Neural cell (in vitro differentiated cells): ENCODE measurements at regions not wholly inside any gene's neighbourhood (a gene's known extent, or its start where the extent isn't known, plus 50 kb on each side); places are given as distances from the start of the nearest gene placed in this dataset.

ENCODE experiments used
- H2AFZ ChIP-seq: fragments of 200-600, 300-800 bp; sonication (generic), shearing (Covaris generic); 2 replicates; pipeline ENCODE4 v1.6.0; 2014; ENCODE audit warnings: low read depth, mild to moderate bottlenecking, antibody characterized with exemption, low read length, moderate library complexity
- H3F3A ChIP-seq: fragments of 200-600 bp; shearing (Covaris generic); 2 replicates; pipeline ENCODE4 v1.6.1; 2016; ENCODE audit warnings: mild to moderate bottlenecking, moderate library complexity, mixed read lengths, antibody characterized with exemption, low read length; ENCODE audit not compliant: insufficient read depth, poor library complexity, severe bottlenecking
- H3K27ac ChIP-seq: fragments of 200-600, 300-800 bp; sonication (generic), shearing (Covaris generic); 2 replicates; pipeline ENCODE4 v1.5.1; 2014; ENCODE audit warnings: mild to moderate bottlenecking, low read length, moderate library complexity
- H3K27me3 ChIP-seq: fragments of 300-800, 200-600 bp; sonication (generic), shearing (Covaris generic); 2 replicates; pipeline ENCODE4 v1.6.0; 2014; ENCODE audit warnings: mild to moderate bottlenecking, low read depth, low read length, moderate library complexity; ENCODE audit not compliant: insufficient read depth
- H3K36me3 ChIP-seq: fragments of 300-800, 200-600 bp; sonication (generic), shearing (Covaris generic); 2 replicates; pipeline ENCODE4 v1.5.1; 2014; ENCODE audit warnings: mild to moderate bottlenecking, antibody characterized with exemption, low read length, moderate library complexity; ENCODE audit not compliant: insufficient read depth
- H3K4me2 ChIP-seq: fragments of 300-800, 200-600 bp; sonication (generic), shearing (Covaris generic); 2 replicates; pipeline ENCODE4 v1.6.0; 2014; ENCODE audit warnings: mild to moderate bottlenecking, low read length
- H3K4me3 ChIP-seq: fragments of 300-800, 200-600 bp; sonication (generic), shearing (Covaris generic); 2 replicates; pipeline ENCODE4 v1.5.1; 2014; ENCODE audit warnings: mild to moderate bottlenecking, low read length, moderate library complexity
- H3K79me2 ChIP-seq: fragments of 200-600 bp; shearing (Covaris generic); replicated peaks from 2 replicates; pipeline ENCODE4 v1.6.0; 2014; ENCODE audit warnings: mild to moderate bottlenecking, low read length, moderate library complexity; ENCODE audit not compliant: insufficient read depth
- H3K9ac ChIP-seq: fragments of 300-800, 200-600 bp; sonication (generic), shearing (Covaris generic); 2 replicates; pipeline ENCODE4 v1.6.1; 2016; ENCODE audit warnings: mild to moderate bottlenecking, low read length, mixed read lengths
- H3K9me2 ChIP-seq: fragments of 200-600 bp; shearing (Covaris generic); 2 replicates; pipeline ENCODE4 v1.6.1; 2016; ENCODE audit warnings: mild to moderate bottlenecking, low read length, mixed read lengths; ENCODE audit not compliant: insufficient read depth
- H3K9me3 ChIP-seq: fragments of 200-600, 300-800 bp; sonication (generic), shearing (Covaris generic); 2 replicates; pipeline ENCODE4 v1.6.1; 2016; ENCODE audit warnings: mild to moderate bottlenecking, mixed run types, low read length, moderate library complexity, mixed read lengths
- H4K20me1 ChIP-seq: fragments of 200-600 bp; shearing (Covaris generic); 2 replicates; pipeline ENCODE4 v1.6.1; 2016; ENCODE audit warnings: mild to moderate bottlenecking, mixed run types; ENCODE audit not compliant: insufficient read depth
- CTCF ChIP-seq: fragments of 450-650 bp; IDR thresholded peaks from 2 replicates; pipeline ENCODE4 v1.5.1; 2014; ENCODE audit warnings: antibody characterized with exemption, mild to moderate bottlenecking, moderate library complexity; ENCODE audit not compliant: poor library complexity, severe bottlenecking
- EP300 ChIP-seq: fragments of 450-650 bp; conservative IDR thresholded peaks from 2 replicates; pipeline ENCODE4 v1.6.1; 2014; ENCODE audit warnings: antibody characterized with exemption, mild to moderate bottlenecking, moderate library complexity; ENCODE audit not compliant: poor library complexity, severe bottlenecking
- EZH2 ChIP-seq: fragments of 200-600, 300-800 bp; shearing (Covaris generic), sonication (generic); IDR thresholded peaks from 2 replicates; pipeline ENCODE4 v1.6.1; 2014; ENCODE audit warnings: antibody characterized with exemption, low read length, borderline replicate concordance, mild to moderate bottlenecking; ENCODE audit not compliant: insufficient read depth, poor library complexity, severe bottlenecking
- MXI1 ChIP-seq: fragments of 450-650 bp; conservative IDR thresholded peaks from 2 replicates; pipeline ENCODE4 v1.6.1; 2014; ENCODE audit warnings: antibody characterized with exemption, mild to moderate bottlenecking; ENCODE audit not compliant: poor library complexity, severe bottlenecking
- POLR2AphosphoS5 ChIP-seq: IDR thresholded peaks from 2 replicates; pipeline ENCODE4 v1.6.1; 2012
- RAD21 ChIP-seq: fragments of 450-650 bp; conservative IDR thresholded peaks from 2 replicates; pipeline ENCODE4 v1.6.1; 2014; ENCODE audit warnings: antibody characterized with exemption, mild to moderate bottlenecking, moderate library complexity
- SMC3 ChIP-seq: fragments of 450-650 bp; conservative IDR thresholded peaks from 2 replicates; pipeline ENCODE4 v1.6.1; 2014; ENCODE audit warnings: antibody characterized with exemption, mild to moderate bottlenecking, moderate library complexity; ENCODE audit not compliant: poor library complexity
- TAF1 ChIP-seq: IDR thresholded peaks from 2 replicates; pipeline ENCODE4 v1.6.1; 2012; ENCODE audit warnings: low read depth
- TF ChIP-seq, protein P1 (sequence below): IDR thresholded peaks from 2 replicates; pipeline ENCODE4 v1.6.1; 2012; ENCODE audit warnings: borderline replicate concordance

DNA sequence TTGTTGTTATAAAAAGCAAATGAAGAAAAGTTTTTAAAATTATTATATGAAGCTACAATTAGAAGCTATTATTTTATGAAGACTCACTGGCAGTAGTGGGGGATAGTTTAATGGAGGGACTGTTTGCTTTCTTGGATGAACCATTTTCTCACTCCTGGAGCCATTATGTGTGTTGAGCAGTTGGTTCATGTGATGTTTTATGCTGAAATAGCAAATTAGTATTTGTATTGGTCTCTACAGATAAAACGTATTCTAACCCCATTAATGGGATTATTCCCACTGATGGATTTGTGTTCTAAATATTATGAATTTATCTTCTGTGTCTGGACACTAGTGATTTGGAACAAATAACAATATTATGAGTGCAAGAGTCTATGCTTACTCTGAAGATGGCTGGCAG is 507.5 kb upstream of the FSHR start:
- Histone ChIP-seq H3F3A (no peaks in the 10 kb centered on the region), H3K9me3 (no peaks in the 10 kb centered on the region), H3K27me3 (no peaks in the 10 kb centered on the region), H3K9me2 (no peaks in the 10 kb centered on the region), H3K9ac (no peak overlapping the region), H3K4me2 (no peak overlapping the region), H3K36me3 (no peaks in the 10 kb centered on the region), H3K4me3 (no peak overlapping the region), H3K27ac (no peak overlapping the region), H4K20me1 (no peaks in the 10 kb centered on the region), H2AFZ (no peak overlapping the region), H3K79me2 (no peaks in the 10 kb centered on the region)
- no peak for TF ChIP-seq EZH2
- no peak for TF ChIP-seq TAF1
- no peak for TF ChIP-seq RAD21
- TF ChIP-seq EP300 = no peak
- no peak for TF ChIP-seq MXI1
- TF ChIP-seq POLR2AphosphoS5 = no peak
- TF ChIP-seq CTCF = no peak
- TF ChIP-seq, protein P1, sequence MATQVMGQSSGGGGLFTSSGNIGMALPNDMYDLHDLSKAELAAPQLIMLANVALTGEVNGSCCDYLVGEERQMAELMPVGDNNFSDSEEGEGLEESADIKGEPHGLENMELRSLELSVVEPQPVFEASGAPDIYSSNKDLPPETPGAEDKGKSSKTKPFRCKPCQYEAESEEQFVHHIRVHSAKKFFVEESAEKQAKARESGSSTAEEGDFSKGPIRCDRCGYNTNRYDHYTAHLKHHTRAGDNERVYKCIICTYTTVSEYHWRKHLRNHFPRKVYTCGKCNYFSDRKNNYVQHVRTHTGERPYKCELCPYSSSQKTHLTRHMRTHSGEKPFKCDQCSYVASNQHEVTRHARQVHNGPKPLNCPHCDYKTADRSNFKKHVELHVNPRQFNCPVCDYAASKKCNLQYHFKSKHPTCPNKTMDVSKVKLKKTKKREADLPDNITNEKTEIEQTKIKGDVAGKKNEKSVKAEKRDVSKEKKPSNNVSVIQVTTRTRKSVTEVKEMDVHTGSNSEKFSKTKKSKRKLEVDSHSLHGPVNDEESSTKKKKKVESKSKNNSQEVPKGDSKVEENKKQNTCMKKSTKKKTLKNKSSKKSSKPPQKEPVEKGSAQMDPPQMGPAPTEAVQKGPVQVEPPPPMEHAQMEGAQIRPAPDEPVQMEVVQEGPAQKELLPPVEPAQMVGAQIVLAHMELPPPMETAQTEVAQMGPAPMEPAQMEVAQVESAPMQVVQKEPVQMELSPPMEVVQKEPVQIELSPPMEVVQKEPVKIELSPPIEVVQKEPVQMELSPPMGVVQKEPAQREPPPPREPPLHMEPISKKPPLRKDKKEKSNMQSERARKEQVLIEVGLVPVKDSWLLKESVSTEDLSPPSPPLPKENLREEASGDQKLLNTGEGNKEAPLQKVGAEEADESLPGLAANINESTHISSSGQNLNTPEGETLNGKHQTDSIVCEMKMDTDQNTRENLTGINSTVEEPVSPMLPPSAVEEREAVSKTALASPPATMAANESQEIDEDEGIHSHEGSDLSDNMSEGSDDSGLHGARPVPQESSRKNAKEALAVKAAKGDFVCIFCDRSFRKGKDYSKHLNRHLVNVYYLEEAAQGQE = no peak
- TF ChIP-seq SMC3 = no peak

DNA sequence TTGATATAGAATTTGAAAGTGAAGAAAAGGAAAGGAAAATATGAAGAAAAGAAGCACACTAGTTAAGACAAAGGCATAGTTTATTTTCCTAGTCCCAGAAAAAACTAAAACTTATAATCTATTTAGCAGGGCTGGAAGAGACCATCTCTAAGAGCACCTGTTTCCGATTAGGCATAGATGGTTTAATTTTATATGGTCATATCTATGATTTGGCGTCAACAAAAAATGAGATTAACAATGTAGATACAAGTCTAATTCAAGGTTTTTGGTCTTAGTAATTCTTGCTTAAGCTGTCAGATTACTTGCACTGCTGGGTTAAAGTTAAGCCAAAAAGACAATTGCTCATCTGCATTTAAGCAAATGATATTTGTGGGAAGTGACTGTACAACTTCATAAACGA is 502.5 kb upstream of the FSHR start:
- Histone ChIP-seq H3F3A (no peaks in the 10 kb centered on the region), H3K9ac (no peak overlapping the region), H3K4me2 (no peak overlapping the region), H3K4me3 (no peak overlapping the region), H3K9me2 (no peaks in the 10 kb centered on the region), H3K27me3 (no peaks in the 10 kb centered on the region), H4K20me1 (no peaks in the 10 kb centered on the region), H3K36me3 (no peaks in the 10 kb centered on the region), H3K9me3 (no peaks in the 10 kb centered on the region), H3K27ac (no peak overlapping the region), H3K79me2 (no peaks in the 10 kb centered on the region), H2AFZ (no peak overlapping the region)
- no peak for TF ChIP-seq POLR2AphosphoS5
- TF ChIP-seq CTCF = no peak
- TF ChIP-seq EZH2 = no peak
- TF ChIP-seq, protein P1 = no peak
- TF ChIP-seq MXI1 = no peak
- no peak for TF ChIP-seq TAF1
- TF ChIP-seq EP300 = no peak
- TF ChIP-seq RAD21 = no peak
- no peak for TF ChIP-seq SMC3
